A673 (cell line): ENCODE measurements at regions not wholly inside any gene's neighbourhood (a gene's known extent, or its start where the extent isn't known, plus 50 kb on each side); places are given as distances from the start of the nearest gene placed in this dataset.

ENCODE experiments used
- BruUV-seq: library from RNA; stranded (reverse); fragments of 400-500 nt; replicated peaks from 2 replicates; lab custom pipeline; 2021; lab: Mats Ljungman, UMichigan
- CTCF ChIA-PET: fragments of 300-600 bp; sonication (Branson Sonifier 250); formaldehyde crosslinking; loops from one replicate; lab custom pipeline; 2022; ENCODE audit warnings: antibody characterized with exemption; lab: Charles Lee
- POLR2A ChIA-PET: fragments of 300-600 bp; sonication (Branson Sonifier 250); formaldehyde crosslinking; loops from one replicate; lab custom pipeline; 2022; ENCODE audit warnings: antibody characterized with exemption; ENCODE audit not compliant: low non-redundant PET; lab: Charles Lee
- DNase-seq: peaks from one replicate; pipeline ENCODE4 v3.0.0-alpha.2; 2015; ENCODE audit warnings: low spot score
- H3K27ac ChIP-seq: fragments of 200-600 bp; sonication (generic); 2 replicates; pipeline ENCODE4 v1.5.1; 2016; ENCODE audit warnings: mixed run types, low read depth, mild to moderate bottlenecking, mixed read lengths, antibody characterized with exemption, low read length; ENCODE audit not compliant: poor library complexity, severe bottlenecking
- H3K27me3 ChIP-seq: fragments of 200-600 bp; sonication (generic); replicated peaks from 2 replicates; pipeline ENCODE4 v1.6.1; 2017; ENCODE audit warnings: mixed run types, low read depth, mild to moderate bottlenecking, mixed read lengths, antibody characterized with exemption, low read length; ENCODE audit not compliant: insufficient read depth, poor library complexity
- H3K36me3 ChIP-seq: fragments of 200-600 bp; sonication (generic); 2 replicates; pipeline ENCODE4 v1.6.1; 2016; ENCODE audit warnings: mixed run types, mild to moderate bottlenecking, mixed read lengths, antibody characterized with exemption, low read length; ENCODE audit not compliant: insufficient read depth, poor library complexity, severe bottlenecking
- H3K4me1 ChIP-seq: fragments of 200-600 bp; sonication (generic); 2 replicates; pipeline ENCODE4 v1.6.1; 2017; ENCODE audit warnings: mixed run types, mild to moderate bottlenecking, mixed read lengths, antibody characterized with exemption, low read length; ENCODE audit not compliant: insufficient read depth, poor library complexity, severe bottlenecking
- H3K4me3 ChIP-seq: fragments of 200-600 bp; sonication (generic); 2 replicates; pipeline ENCODE4 v1.5.1; 2016; ENCODE audit warnings: low read depth, mixed run types, mild to moderate bottlenecking, mixed read lengths, low read length; ENCODE audit not compliant: poor library complexity, severe bottlenecking
- H3K9me3 ChIP-seq: fragments of 200-600 bp; sonication (generic); 2 replicates; pipeline ENCODE4 v1.6.1; 2016; ENCODE audit warnings: mixed run types, low read depth, mild to moderate bottlenecking, mixed read lengths, antibody characterized with exemption, low read length; ENCODE audit not compliant: poor library complexity, severe bottlenecking
- EZH2 ChIP-seq: fragments of 200-600 bp; sonication (generic); IDR thresholded peaks from 2 replicates; pipeline ENCODE4 v1.6.1; 2017; ENCODE audit warnings: borderline replicate concordance, low read depth, mild to moderate bottlenecking, mixed read lengths, antibody characterized with exemption, low read length; ENCODE audit not compliant: poor library complexity, severe bottlenecking
- intact Hi-C: fragments of 100-400 bp; cut with micrococcal nuclease; formaldehyde crosslinking; loops from one replicate; pipeline ENCODE4 v1.10.0; 2022; ENCODE audit not compliant: unreplicated experiment
- TF ChIP-seq, protein P1 (sequence below): fragments of 300-800, 200-600 bp; sonication (generic); conservative IDR thresholded peaks from 2 replicates; pipeline ENCODE4 v1.5.1; 2017; ENCODE audit warnings: low read depth, mild to moderate bottlenecking, antibody characterized with exemption, low read length, moderate library complexity, mixed read lengths

DNA sequence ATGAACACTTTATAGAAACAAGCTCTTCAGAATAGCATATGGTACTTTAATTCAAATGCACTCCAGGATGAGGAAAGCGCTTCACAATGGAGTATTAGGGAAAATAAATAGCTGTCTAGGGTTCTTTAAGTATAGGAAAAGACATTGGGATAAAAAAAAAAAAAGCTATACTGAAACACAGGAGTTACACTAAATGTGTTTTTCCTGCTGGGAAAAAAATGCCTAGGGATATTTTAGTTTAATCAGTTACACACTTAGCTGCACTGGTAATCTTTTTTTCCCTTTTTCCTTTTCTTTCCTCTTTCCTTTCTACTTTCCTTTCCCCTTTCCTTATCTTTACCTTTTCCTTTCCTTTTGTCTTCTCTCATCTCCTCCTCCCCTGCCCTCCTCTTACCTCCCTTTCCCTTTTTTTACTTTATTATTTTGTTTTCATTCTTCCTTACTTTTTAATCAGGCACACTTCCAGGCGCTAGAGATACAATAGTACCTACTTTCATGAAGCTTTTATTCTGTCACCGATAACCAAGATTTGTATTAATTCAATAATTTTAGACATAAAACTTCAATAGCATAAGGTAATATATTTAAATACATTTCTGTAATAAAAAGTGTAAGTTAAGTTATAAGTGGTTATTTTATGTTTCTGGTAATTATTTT is 758.7 kb downstream of the CDH18 start:
- Histone ChIP-seq H3K4me3 (no peak overlapping the region), H3K4me1 (no peaks in the 10 kb centered on the region), H3K27me3 (no peaks in the 10 kb centered on the region), H3K36me3 (no peaks in the 10 kb centered on the region), H3K9me3 (no peaks in the 10 kb centered on the region), H3K27ac (no peak overlapping the region)
- CTCF ChIA-PET, result no interaction called here
- no peak for DNase-seq
- POLR2A ChIA-PET, result no interaction called here
- intact Hi-C loops, result no loop called here
- no peak for TF ChIP-seq EZH2
- TF ChIP-seq, protein P1, sequence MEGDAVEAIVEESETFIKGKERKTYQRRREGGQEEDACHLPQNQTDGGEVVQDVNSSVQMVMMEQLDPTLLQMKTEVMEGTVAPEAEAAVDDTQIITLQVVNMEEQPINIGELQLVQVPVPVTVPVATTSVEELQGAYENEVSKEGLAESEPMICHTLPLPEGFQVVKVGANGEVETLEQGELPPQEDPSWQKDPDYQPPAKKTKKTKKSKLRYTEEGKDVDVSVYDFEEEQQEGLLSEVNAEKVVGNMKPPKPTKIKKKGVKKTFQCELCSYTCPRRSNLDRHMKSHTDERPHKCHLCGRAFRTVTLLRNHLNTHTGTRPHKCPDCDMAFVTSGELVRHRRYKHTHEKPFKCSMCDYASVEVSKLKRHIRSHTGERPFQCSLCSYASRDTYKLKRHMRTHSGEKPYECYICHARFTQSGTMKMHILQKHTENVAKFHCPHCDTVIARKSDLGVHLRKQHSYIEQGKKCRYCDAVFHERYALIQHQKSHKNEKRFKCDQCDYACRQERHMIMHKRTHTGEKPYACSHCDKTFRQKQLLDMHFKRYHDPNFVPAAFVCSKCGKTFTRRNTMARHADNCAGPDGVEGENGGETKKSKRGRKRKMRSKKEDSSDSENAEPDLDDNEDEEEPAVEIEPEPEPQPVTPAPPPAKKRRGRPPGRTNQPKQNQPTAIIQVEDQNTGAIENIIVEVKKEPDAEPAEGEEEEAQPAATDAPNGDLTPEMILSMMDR, result no peak
- BruUV-seq, result no TSS peak

DNA sequence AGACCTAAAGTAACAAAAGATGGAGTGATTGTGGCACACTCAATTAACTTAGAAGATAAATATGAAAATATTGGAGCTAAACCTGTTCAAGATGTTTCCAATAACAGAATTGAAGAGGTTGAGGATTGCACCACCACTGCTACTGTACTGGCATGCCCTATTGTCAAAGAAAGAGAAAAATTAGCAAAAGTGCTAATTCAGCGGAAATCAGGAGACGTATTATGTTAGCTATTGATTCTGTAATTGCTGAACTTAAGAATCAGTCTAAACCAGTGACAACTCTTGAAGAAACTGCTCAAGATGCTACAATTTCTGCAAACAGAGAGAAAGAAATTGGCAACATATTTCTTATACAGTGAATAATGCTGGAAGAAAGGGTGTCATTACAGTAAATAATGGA is 754.4 kb downstream of the CDH18 start:
- Histone ChIP-seq H3K9me3 (no peaks in the 10 kb centered on the region), H3K4me1 (no peaks in the 10 kb centered on the region), H3K4me3 (no peak overlapping the region), H3K27ac (no peak overlapping the region), H3K27me3 (no peaks in the 10 kb centered on the region), H3K36me3 (no peaks in the 10 kb centered on the region)
- TF ChIP-seq, protein P1, result no peak
- no peak for TF ChIP-seq EZH2
- intact Hi-C loops, result no loop called here
- no TSS peak for BruUV-seq
- ChIA-PET POLR2A (no interaction called here), CTCF (no interaction called here)
- no peak for DNase-seq

DNA sequence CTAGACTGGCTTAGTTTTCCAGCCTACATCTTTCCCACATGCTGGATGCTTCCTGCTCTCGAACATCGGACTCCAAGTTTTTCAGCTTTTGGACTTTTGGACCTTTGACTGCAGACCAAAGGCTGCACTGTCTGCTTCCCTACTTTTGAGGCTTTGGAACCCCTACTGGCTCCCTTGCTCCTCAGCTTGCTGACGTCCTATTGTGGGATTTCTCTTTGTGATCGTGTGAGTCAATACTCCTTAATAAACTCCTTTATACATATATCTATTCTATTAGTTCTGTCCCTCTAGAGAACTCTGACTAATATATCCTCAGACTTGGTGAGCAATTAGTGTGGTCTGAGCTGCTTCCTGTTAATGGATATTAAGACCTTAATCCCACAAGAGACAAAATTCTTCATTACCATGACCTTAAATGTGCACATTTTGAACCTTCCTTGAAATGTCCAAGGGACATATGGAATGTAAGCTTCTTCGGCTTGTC is 752.9 kb downstream of the CDH18 start:
- intact Hi-C loops, result no loop called here
- Histone ChIP-seq H3K27ac (no peak overlapping the region), H3K4me1 (peaks cover under 1% of the 10 kb centered on the region), H3K27me3 (no peaks in the 10 kb centered on the region), H3K4me3 (no peak overlapping the region), H3K36me3 (no peaks in the 10 kb centered on the region), H3K9me3 (no peaks in the 10 kb centered on the region)
- TF ChIP-seq, protein P1, result no peak
- TF ChIP-seq EZH2, result no peak
- ChIA-PET CTCF (no interaction called here), POLR2A (no interaction called here)
- DNase-seq, result no peak
- BruUV-seq, result no TSS peak
